H9 (cell line): ENCODE measurements at regions not wholly inside any gene's neighbourhood (a gene's known extent, or its start where the extent isn't known, plus 50 kb on each side); places are given as distances from the start of the nearest gene placed in this dataset.

Experiments used
- DNase-seq: peaks from one replicate; pipeline ENCODE4 v3.0.0-alpha.2; 2017
- H2AFZ ChIP-seq: one replicate; pipeline ENCODE4 v1.6.1; 2013; ENCODE audit warnings: mild to moderate bottlenecking, low read length, control low read depth, moderate library complexity
- H2AK5ac ChIP-seq: 2 replicates; pipeline ENCODE4 v1.6.1; 2013; ENCODE audit warnings: low read length, control low read depth, mixed read lengths; ENCODE audit not compliant: insufficient read length
- H2BK120ac ChIP-seq: one replicate; pipeline ENCODE4 v1.6.1; 2013; ENCODE audit warnings: low read depth, mild to moderate bottlenecking, low read length, control low read depth, inconsistent platforms; ENCODE audit not compliant: poor library complexity, severe bottlenecking
- H2BK12ac ChIP-seq: 2 replicates; pipeline ENCODE4 v1.6.1; 2013; ENCODE audit warnings: low read length, control low read depth, mixed read lengths, low read depth; ENCODE audit not compliant: insufficient read length
- H2BK15ac ChIP-seq: 2 replicates; pipeline ENCODE4 v1.6.1; 2013; ENCODE audit warnings: low read depth, low read length, control low read depth
- H2BK20ac ChIP-seq: one replicate; pipeline ENCODE4 v1.6.1; 2013; ENCODE audit warnings: low read depth, mild to moderate bottlenecking, low read length, control low read depth, inconsistent platforms; ENCODE audit not compliant: poor library complexity, severe bottlenecking
- H2BK5ac ChIP-seq: 2 replicates; pipeline ENCODE4 v1.6.1; 2013; ENCODE audit warnings: low read length, control low read depth, mixed read lengths; ENCODE audit not compliant: insufficient read length
- H3K14ac ChIP-seq: 2 replicates; pipeline ENCODE4 v1.6.1; 2013; ENCODE audit warnings: low read length, control low read depth; ENCODE audit not compliant: insufficient read depth
- H3K18ac ChIP-seq: 2 replicates; pipeline ENCODE4 v1.6.1; 2013; ENCODE audit warnings: low read depth, mild to moderate bottlenecking, mixed read lengths, low read length, control low read depth; ENCODE audit not compliant: insufficient read length
- H3K23ac ChIP-seq: 2 replicates; pipeline ENCODE4 v1.6.1; 2013; ENCODE audit warnings: low read length, control low read depth, mixed read lengths, low read depth; ENCODE audit not compliant: insufficient read length
- H3K23me2 ChIP-seq: 2 replicates; pipeline ENCODE4 v1.6.1; 2013; ENCODE audit warnings: low read depth, mild to moderate bottlenecking, mixed read lengths, low read length, control low read depth; ENCODE audit not compliant: insufficient read length, poor library complexity, severe bottlenecking
- H3K27ac ChIP-seq: 2 replicates; pipeline ENCODE4 v1.5.1; 2013; ENCODE audit warnings: low read length, control low read depth, mixed read lengths, low read depth; ENCODE audit not compliant: insufficient read length
- H3K27me3 ChIP-seq: 2 replicates; pipeline ENCODE4 v1.6.1; 2013; ENCODE audit warnings: low read length, control low read depth, inconsistent platforms; ENCODE audit not compliant: insufficient read depth
- H3K4ac ChIP-seq: 2 replicates; pipeline ENCODE4 v1.6.1; 2013; ENCODE audit warnings: low read depth, mild to moderate bottlenecking, control low read depth, inconsistent platforms, low read length, moderate library complexity
- H3K4me1 ChIP-seq: 2 replicates; pipeline ENCODE4 v1.6.1; 2013; ENCODE audit warnings: low read length, control low read depth, inconsistent platforms; ENCODE audit not compliant: insufficient read depth
- H3K4me2 ChIP-seq: 2 replicates; pipeline ENCODE4 v1.6.1; 2013; ENCODE audit warnings: low read length, control low read depth, mixed read lengths; ENCODE audit not compliant: insufficient read length, insufficient read depth
- H3K56ac ChIP-seq: 2 replicates; pipeline ENCODE4 v1.6.1; 2013; ENCODE audit warnings: low read depth, mild to moderate bottlenecking, mixed read lengths, low read length, control low read depth; ENCODE audit not compliant: insufficient read length
- H3K79me1 ChIP-seq: 2 replicates; pipeline ENCODE4 v1.6.1; 2013; ENCODE audit warnings: low read depth, mild to moderate bottlenecking, moderate library complexity, low read length, control low read depth, inconsistent platforms; ENCODE audit not compliant: insufficient read depth, poor library complexity, severe bottlenecking
- H3K79me2 ChIP-seq: 2 replicates; pipeline ENCODE4 v1.6.1; 2013; ENCODE audit warnings: low read length, control low read depth, inconsistent platforms; ENCODE audit not compliant: insufficient read depth
- H3K9ac ChIP-seq: 2 replicates; pipeline ENCODE4 v1.6.1; 2013; ENCODE audit warnings: low read length, control low read depth, mixed read lengths; ENCODE audit not compliant: insufficient read length; ENCODE audit errors: extremely low read depth
- H3K9me3 ChIP-seq: one replicate; pipeline ENCODE4 v1.6.1; 2013; ENCODE audit warnings: low read depth, low read length, inconsistent platforms; ENCODE audit not compliant: control insufficient read depth
- H3T11ph ChIP-seq: one replicate; pipeline ENCODE4 v1.6.1; 2013; ENCODE audit warnings: mild to moderate bottlenecking, low read length, control low read depth, inconsistent platforms
- H4K20me1 ChIP-seq: one replicate; pipeline ENCODE4 v1.6.1; 2013; ENCODE audit not compliant: control insufficient read depth, insufficient read length, insufficient read depth
- H4K5ac ChIP-seq: 2 replicates; pipeline ENCODE4 v1.6.1; 2013; ENCODE audit warnings: low read depth, mild to moderate bottlenecking, mixed read lengths, low read length, control low read depth; ENCODE audit not compliant: insufficient read length
- H4K8ac ChIP-seq: replicated peaks from 2 replicates; pipeline ENCODE4 v1.6.1; 2013; ENCODE audit warnings: low read length, control low read depth, mixed read lengths, low read depth; ENCODE audit not compliant: insufficient read length
- H4K91ac ChIP-seq: 2 replicates; pipeline ENCODE4 v1.6.1; 2013; ENCODE audit warnings: low read depth, mild to moderate bottlenecking, moderate library complexity, mixed read lengths, low read length, control low read depth; ENCODE audit not compliant: insufficient read length
- H3K27ac Mint-ChIP-seq, 3 experiments: 2 replicates in 2 of 3; 3 replicates in 1 of 3; pipeline ENCODE4 v1.8.0; 2020 to 2021; ENCODE audit warnings: mixed read lengths in 3 of 3, mild to moderate bottlenecking in 1 of 3, moderate library complexity in 1 of 3
- H3K27me3 Mint-ChIP-seq: 2 replicates; pipeline ENCODE4 v1.8.0; 2021; ENCODE audit warnings: low read depth, mild to moderate bottlenecking, moderate library complexity, mixed read lengths
- H3K36me3 Mint-ChIP-seq, 3 experiments: 2 replicates in 2 of 3; 3 replicates in 1 of 3; pipeline ENCODE4 v1.8.0; 2020 to 2021; ENCODE audit warnings: low read depth in 3 of 3, mixed read lengths in 3 of 3; ENCODE audit not compliant: insufficient read depth in 1 of 3
- H3K4me1 Mint-ChIP-seq, 2 experiments: 2 replicates each; pipeline ENCODE4 v1.8.0; 2020; ENCODE audit warnings: mixed read lengths in 2 of 2
- H3K4me3 Mint-ChIP-seq, 2 experiments: 2 replicates in 1 of 2; 3 replicates in 1 of 2; pipeline ENCODE4 v1.8.0; 2020 to 2021; ENCODE audit warnings: mild to moderate bottlenecking in 2 of 2, mixed read lengths in 2 of 2, moderate library complexity in 1 of 2
- H3K9me3 Mint-ChIP-seq, 2 experiments: 2 replicates in 1 of 2; 3 replicates in 1 of 2; pipeline ENCODE4 v1.8.0; 2020; ENCODE audit warnings: mild to moderate bottlenecking in 2 of 2, mixed read lengths in 2 of 2, moderate library complexity in 1 of 2
- WGBS: extraction: QIAGEN DNeasy Blood & Tissue Kit; methylation state at CpG from one replicate; pipeline ENCODE4 v1.1.7; 2013; ENCODE audit warnings: missing lambda C conversion rate, low lambda C conversion rate, mixed read lengths; ENCODE audit not compliant: insufficient read length; ENCODE audit errors: extremely low coverage; 5-methylcytosine and 5-hydroxymethylcytosine counted together
- TF ChIP-seq, protein P1 (sequence below): fragments of 200-600 bp; sonication (generic); conservative IDR thresholded peaks from 3 replicates; pipeline ENCODE4 v1.8.0; 2021; ENCODE audit warnings: antibody characterized with exemption, mild to moderate bottlenecking

DNA sequence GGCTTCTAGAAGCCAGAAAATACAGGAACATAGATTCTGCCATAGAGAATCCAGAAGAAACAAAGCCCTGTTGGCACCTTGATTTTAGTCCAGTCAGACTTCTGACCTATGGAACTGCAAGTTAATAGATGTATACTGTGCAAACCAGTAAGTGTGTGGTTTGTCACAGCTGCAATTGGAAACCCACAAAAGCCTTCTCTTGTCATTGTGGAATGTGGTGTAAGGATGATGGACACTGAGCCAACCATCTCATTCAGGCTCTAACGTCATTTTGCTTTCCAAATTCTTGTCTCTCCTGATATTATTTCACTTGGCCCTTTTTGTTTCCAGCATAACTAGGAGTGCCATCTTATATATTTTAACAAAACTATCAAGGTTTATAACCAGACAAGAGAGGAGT lies 369.5 kb upstream of the SMIM21 start:
- Mint-ChIP-seq H3K4me3 (no peak overlapping the region), H3K9me3 (peaks cover 9% of the 10 kb centered on the region in 2 experiments; a peak in 4 of 5 replicates), H3K27ac (no peak overlapping the region), H3K4me1 (peaks cover 3 to 4% of the 10 kb centered on the region in 2 experiments), H3K36me3 (peaks cover 0 to 8% (median 0%) of the 10 kb centered on the region in 3 experiments; a peak in 2 of 7 replicates), H3K27me3 (no peaks in the 10 kb centered on the region)
- H3K4me1 ChIP-seq = no peaks in the 10 kb centered on the region; the same call in 1 of the 2 replicates
- no peaks in the 10 kb centered on the region for H3K9me3 ChIP-seq
- no peak overlapping the region for H3K4ac ChIP-seq
- no peak overlapping the region for H2BK20ac ChIP-seq
- H3K27ac ChIP-seq = no peak overlapping the region
- H3K14ac ChIP-seq = no peak overlapping the region
- no peak overlapping the region for H2BK5ac ChIP-seq
- no peak overlapping the region for H2BK15ac ChIP-seq
- no peak overlapping the region for H3K23ac ChIP-seq
- no peak overlapping the region for H3K56ac ChIP-seq
- WGBS = no CpG with 5 or more reads among the region's 1 CpG
- H3K18ac ChIP-seq = no peak overlapping the region
- no peak overlapping the region for H3K4me2 ChIP-seq
- H4K8ac ChIP-seq = no peak overlapping the region
- no peaks in the 10 kb centered on the region for H3K79me1 ChIP-seq
- no peak overlapping the region for H2AFZ ChIP-seq
- no peaks in the 10 kb centered on the region for H4K20me1 ChIP-seq
- H4K91ac ChIP-seq = no peak overlapping the region
- no peak overlapping the region for H3T11ph ChIP-seq
- no peaks in the 10 kb centered on the region for H3K23me2 ChIP-seq
- H2BK12ac ChIP-seq = no peak overlapping the region
- no peak overlapping the region for H4K5ac ChIP-seq
- no peaks in the 10 kb centered on the region for H3K79me2 ChIP-seq
- DNase-seq = no peak
- no peak overlapping the region for H3K9ac ChIP-seq
- TF ChIP-seq, protein P1, sequence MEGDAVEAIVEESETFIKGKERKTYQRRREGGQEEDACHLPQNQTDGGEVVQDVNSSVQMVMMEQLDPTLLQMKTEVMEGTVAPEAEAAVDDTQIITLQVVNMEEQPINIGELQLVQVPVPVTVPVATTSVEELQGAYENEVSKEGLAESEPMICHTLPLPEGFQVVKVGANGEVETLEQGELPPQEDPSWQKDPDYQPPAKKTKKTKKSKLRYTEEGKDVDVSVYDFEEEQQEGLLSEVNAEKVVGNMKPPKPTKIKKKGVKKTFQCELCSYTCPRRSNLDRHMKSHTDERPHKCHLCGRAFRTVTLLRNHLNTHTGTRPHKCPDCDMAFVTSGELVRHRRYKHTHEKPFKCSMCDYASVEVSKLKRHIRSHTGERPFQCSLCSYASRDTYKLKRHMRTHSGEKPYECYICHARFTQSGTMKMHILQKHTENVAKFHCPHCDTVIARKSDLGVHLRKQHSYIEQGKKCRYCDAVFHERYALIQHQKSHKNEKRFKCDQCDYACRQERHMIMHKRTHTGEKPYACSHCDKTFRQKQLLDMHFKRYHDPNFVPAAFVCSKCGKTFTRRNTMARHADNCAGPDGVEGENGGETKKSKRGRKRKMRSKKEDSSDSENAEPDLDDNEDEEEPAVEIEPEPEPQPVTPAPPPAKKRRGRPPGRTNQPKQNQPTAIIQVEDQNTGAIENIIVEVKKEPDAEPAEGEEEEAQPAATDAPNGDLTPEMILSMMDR = no peak
- H2AK5ac ChIP-seq = no peak overlapping the region
- no peak overlapping the region for H2BK120ac ChIP-seq
- no peaks in the 10 kb centered on the region for H3K27me3 ChIP-seq
